ENCODE measurements at regions not wholly inside any gene's neighbourhood (a gene's known extent, or its start where the extent isn't known, plus 50 kb on each side); places are given as distances from the start of the nearest gene placed in this dataset.

- TF ChIP-seq GATA2 (IDR thresholded peaks at IDR 0.05; ENCODE audit: low read depth, low read length), result no peak
- no peak for TF ChIP-seq GATA3 (IDR thresholded peaks at IDR 0.05; ENCODE audit: low read depth, low read length)
Measured at GRCh38 chr1:194517567-194517966, 1331.2 kb upstream of the B3GALT2 start.
